Esophagus squamous epithelium (tissue), 5 donors: ENCODE measurements at regions not wholly inside any gene's neighbourhood (a gene's known extent, or its start where the extent isn't known, plus 50 kb on each side); places are given as distances from the start of the nearest gene placed in this dataset.

Experiments
- DNase-seq: peaks from one replicate; lab custom pipeline; 2025; lab: John Stamatoyannopoulos, UW
- H3K27ac ChIP-seq, 4 donors: fragments of 200-600 bp; sonication (generic); one replicate each; pipeline ENCODE4 v1.5.1; 2016 to 2019; ENCODE audit warnings: mild to moderate bottlenecking in 1 of 4
- H3K27me3 ChIP-seq, 4 donors: fragments of 200-600 bp; sonication (generic); 1 replicate in 3 of 4; 2 replicates in 1 of 4; pipeline versions ENCODE4 v1.5.1 to v1.6.0; 2017 to 2021; ENCODE audit warnings: antibody characterized with exemption in 1 of 4
- H3K36me3 ChIP-seq, 3 donors: fragments of 200-600 bp; sonication (generic); one replicate each; pipeline ENCODE4 v1.5.1; 2016 to 2019
- H3K4me1 ChIP-seq, 3 donors: fragments of 200-600 bp; sonication (generic); one replicate each; pipeline ENCODE4 v1.5.1; 2017 to 2019
- H3K4me3 ChIP-seq, 4 donors: fragments of 200-600 bp; sonication (generic); 1 replicate in 3 of 4; 2 replicates in 1 of 4; pipeline ENCODE4 v1.5.1; 2016 to 2019; ENCODE audit warnings: mild to moderate bottlenecking in 2 of 4, moderate library complexity in 1 of 4
- H3K9me3 ChIP-seq, 3 donors: fragments of 200-600 bp; sonication (generic); one replicate each; pipeline ENCODE4 v1.5.1; 2016 to 2019
- CTCF ChIP-seq, 6 experiments: fragments of 450-650 bp in 4 of 6; fragments of 200-600 bp in 2 of 6; sonication (generic) in 2 of 6; IDR thresholded peaks; one replicate each; pipeline ENCODE4 v1.5.1; 2016 to 2019; ENCODE audit warnings: antibody characterized with exemption in 6 of 6, mild to moderate bottlenecking in 4 of 6, moderate library complexity in 4 of 6
- POLR2A ChIP-seq, 4 donors: fragments of 450-650 bp; IDR thresholded peaks; one replicate each; pipeline ENCODE4 v1.6.1; 2017; ENCODE audit warnings: antibody characterized with exemption in 4 of 4, mild to moderate bottlenecking in 4 of 4, moderate library complexity in 3 of 4
- WGBS, 2 donors: methylation state at CpG; one replicate each; pipeline ENCODE4 v1.1.5; 2018; 5-methylcytosine and 5-hydroxymethylcytosine counted together
- intact Hi-C: fragments of 100-400 bp; cut with DNase I; formaldehyde crosslinking; loops from one replicate; pipeline ENCODE4 v1.15.0; 2022
- donor health status: DM: yes; HTN: yes; CAD: no.

GRCh38 chr10:78760463-78761310 is 308.1 kb upstream of the ZMIZ1 start:
- Histone ChIP-seq H3K4me3 (no peak overlapping the region), H3K27me3 (no peaks in the 10 kb centered on the region), H3K4me1 (peaks cover 14 to 41% (median 26%) of the 10 kb centered on the region in 3 donors), H3K36me3 (no peaks in the 10 kb centered on the region), H3K9me3 (no peaks in the 10 kb centered on the region), H3K27ac (no peak overlapping the region)
- WGBS, 2 donors, result 80 to 89% methylated on average over 5 to 6 of the region's 8 CpGs
- TF ChIP-seq POLR2A (IDR thresholded peaks at IDR 0.05) (no peak), CTCF (IDR thresholded peaks at IDR 0.05) (no peak)
- intact Hi-C loops, result no loop called here
- DNase-seq, result no peak

- Histone ChIP-seq H3K9me3 (no peaks in the 10 kb centered on the region), H3K36me3 (no peaks in the 10 kb centered on the region), H3K27me3 (no peaks in the 10 kb centered on the region), H3K27ac (no peak overlapping the region), H3K4me3 (no peak overlapping the region), H3K4me1 (peaks cover 14 to 35% (median 26%) of the 10 kb centered on the region in 3 donors)
- WGBS, 2 donors, result 79 to 89% methylated on average over 5 to 12 of the region's 12 CpGs
- intact Hi-C loops, result no loop called here
- TF ChIP-seq CTCF (IDR thresholded peaks at IDR 0.05) (no peak), POLR2A (IDR thresholded peaks at IDR 0.05) (no peak)
- DNase-seq, result no peak
Measured at GRCh38 chr10:78761311-78761781, 307.4 kb upstream of the ZMIZ1 start.

- TF ChIP-seq CTCF (IDR thresholded peaks at IDR 0.05) (no peak), POLR2A (IDR thresholded peaks at IDR 0.05) (no peak)
- no peaks in the 10 kb centered on the region for H3K36me3 ChIP-seq
- 68 to 85% methylated on average over 7 of the region's 7 CpGs for WGBS, 2 donors
- DNase-seq, result no peak
- no peak overlapping the region for H3K4me3 ChIP-seq
- intact Hi-C loops, result no loop called here
- no peaks in the 10 kb centered on the region for H3K27me3 ChIP-seq
- H3K27ac ChIP-seq, result no peak overlapping the region
- H3K4me1 ChIP-seq, result peaks cover 6 to 27% (median 18%) of the 10 kb centered on the region in 3 donors
- no peaks in the 10 kb centered on the region for H3K9me3 ChIP-seq
Measured at GRCh38 chr10:78762086-78762630, 306.6 kb upstream of the ZMIZ1 start.

- no peak for DNase-seq
- TF ChIP-seq POLR2A (IDR thresholded peaks at IDR 0.05) (no peak), CTCF (IDR thresholded peaks at IDR 0.05) (no peak)
- Histone ChIP-seq H3K4me1 (peaks cover 0 to 18% (median 11%) of the 10 kb centered on the region in 3 donors), H3K4me3 (no peak overlapping the region), H3K27me3 (no peaks in the 10 kb centered on the region), H3K9me3 (no peaks in the 10 kb centered on the region), H3K36me3 (no peaks in the 10 kb centered on the region), H3K27ac (peak overlapping the region in 2 of 4 donors; percentile 62)
- WGBS, 2 donors, result 66 to 70% methylated on average over 6 of the region's 6 CpGs
- intact Hi-C loops, result no loop called here
Measured at GRCh38 chr10:78763234-78763633, 305.5 kb upstream of the ZMIZ1 start.
